Activated T-cell treated with anti-CD3 and anti-CD28 coated beads, Interleukin-2, amount 50 U/mL, for 24 hours (primary cell): ENCODE measurements at regions not wholly inside any gene's neighbourhood (a gene's known extent, or its start where the extent isn't known, plus 50 kb on each side); places are given as distances from the start of the nearest gene placed in this dataset.

Experiments used
- DNase-seq: peaks from one replicate; pipeline ENCODE4 v3.0.0-alpha.2; 2020
- H3K27ac Mint-ChIP-seq: 2 replicates; pipeline ENCODE4 v1.8.0; 2020; ENCODE audit warnings: mild to moderate bottlenecking, mixed read lengths
- H3K27me3 Mint-ChIP-seq: 2 replicates; pipeline ENCODE4 v1.8.0; 2020; ENCODE audit warnings: mixed read lengths
- H3K36me3 Mint-ChIP-seq: 2 replicates; pipeline ENCODE4 v1.8.0; 2020; ENCODE audit warnings: low read depth, mixed read lengths
- H3K4me1 Mint-ChIP-seq: 2 replicates; pipeline ENCODE4 v1.8.0; 2020; ENCODE audit warnings: low read depth, mixed read lengths
- H3K4me3 Mint-ChIP-seq: 2 replicates; pipeline ENCODE4 v1.8.0; 2020; ENCODE audit warnings: mild to moderate bottlenecking, moderate library complexity, mixed read lengths
- H3K9me3 Mint-ChIP-seq: 2 replicates; pipeline ENCODE4 v1.8.0; 2020; ENCODE audit warnings: mixed read lengths

DNA sequence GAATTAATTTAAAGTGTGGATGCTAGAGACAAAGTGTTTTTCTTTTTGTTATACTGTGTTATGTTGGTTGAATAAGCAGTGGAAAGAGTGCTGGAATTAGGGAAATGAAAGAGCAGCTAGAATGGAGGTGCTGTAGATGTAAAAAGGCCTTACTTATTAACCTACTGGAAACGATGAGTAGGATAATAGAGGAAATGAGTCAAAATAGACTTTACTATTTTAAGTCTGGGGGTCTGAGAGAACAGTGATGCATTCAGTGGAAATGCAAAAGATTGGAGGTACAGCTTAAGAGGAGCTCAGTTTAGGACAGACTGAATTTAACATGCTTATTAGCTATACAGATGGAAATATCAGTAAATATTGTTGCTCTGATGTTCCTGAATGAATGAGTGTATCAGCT is 674.0 kb downstream of the OTOL1 start:
- no peak overlapping the region for H3K27ac Mint-ChIP-seq
- H3K27me3 Mint-ChIP-seq: no peaks in the 10 kb centered on the region
- H3K4me1 Mint-ChIP-seq: no peaks in the 10 kb centered on the region
- H3K9me3 Mint-ChIP-seq: peaks cover 12% of the 10 kb centered on the region
- no peak overlapping the region for H3K4me3 Mint-ChIP-seq
- no peak for DNase-seq
- no peaks in the 10 kb centered on the region for H3K36me3 Mint-ChIP-seq

DNA sequence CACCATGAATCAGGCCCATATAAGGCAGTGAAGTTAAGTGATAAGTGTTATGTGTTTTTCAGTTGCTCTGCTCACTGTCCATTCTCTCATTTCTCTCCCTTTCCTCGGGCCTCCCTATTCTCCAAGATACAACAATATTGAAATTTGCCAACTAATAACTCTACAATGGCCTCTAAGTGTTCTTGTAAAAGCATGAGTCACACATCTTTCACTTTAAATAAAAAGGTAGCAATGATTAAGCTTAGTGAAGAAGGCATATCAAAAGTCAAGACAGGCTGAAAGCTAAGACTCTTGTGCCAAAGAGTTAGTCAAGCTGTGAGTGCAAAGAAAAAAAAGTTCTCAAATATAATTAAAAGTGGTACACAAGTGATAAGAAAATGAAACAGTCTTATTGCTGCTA is 675.4 kb downstream of the OTOL1 start:
- H3K36me3 Mint-ChIP-seq: no peaks in the 10 kb centered on the region
- no peak for DNase-seq
- no peak overlapping the region for H3K27ac Mint-ChIP-seq
- H3K9me3 Mint-ChIP-seq: peaks cover 12% of the 10 kb centered on the region
- H3K27me3 Mint-ChIP-seq: no peaks in the 10 kb centered on the region
- H3K4me1 Mint-ChIP-seq: no peaks in the 10 kb centered on the region
- H3K4me3 Mint-ChIP-seq: no peak overlapping the region

DNA sequence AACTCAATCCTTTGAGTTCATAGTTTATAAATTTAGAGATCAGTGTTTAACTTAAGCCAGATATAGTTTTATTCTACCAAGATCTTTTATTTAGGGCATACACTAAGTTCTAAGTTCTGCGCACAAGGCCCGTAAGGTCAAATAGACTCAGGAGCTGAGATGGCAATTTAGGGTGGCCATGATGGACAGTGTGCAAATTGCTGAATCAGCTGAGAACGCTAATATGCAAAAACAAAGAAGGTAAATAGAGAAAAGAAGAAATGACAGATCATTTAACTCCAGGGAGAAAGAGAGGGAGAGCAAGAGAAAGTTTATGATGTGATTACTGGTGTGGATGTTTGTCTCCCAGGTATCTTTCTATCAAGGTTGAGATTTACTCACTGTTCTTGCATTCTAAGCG is 678.5 kb downstream of the OTOL1 start:
- H3K9me3 Mint-ChIP-seq: peaks cover 7% of the 10 kb centered on the region
- DNase-seq: no peak
- no peaks in the 10 kb centered on the region for H3K4me1 Mint-ChIP-seq
- H3K27ac Mint-ChIP-seq: no peak overlapping the region
- no peak overlapping the region for H3K4me3 Mint-ChIP-seq
- H3K27me3 Mint-ChIP-seq: no peaks in the 10 kb centered on the region
- no peaks in the 10 kb centered on the region for H3K36me3 Mint-ChIP-seq

DNA sequence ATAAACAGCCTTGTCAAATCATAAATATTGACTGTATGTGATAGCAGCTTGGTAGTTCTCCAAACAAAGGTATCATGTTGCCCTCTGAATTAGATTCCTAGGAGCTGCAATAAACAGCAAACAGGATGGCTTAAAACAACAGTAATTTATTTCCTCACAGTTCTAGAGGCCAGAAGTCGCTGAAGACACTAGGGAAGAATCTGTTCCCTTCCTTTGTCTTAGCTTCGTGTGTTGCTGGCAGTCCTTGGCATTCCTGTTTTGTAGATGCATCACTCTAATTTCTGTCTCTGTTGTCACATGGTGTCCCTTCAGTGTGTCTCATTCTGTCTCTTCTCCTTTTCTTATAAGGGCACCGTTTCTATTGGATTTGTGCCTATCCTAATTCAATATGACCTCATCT is 679.3 kb downstream of the OTOL1 start:
- Mint-ChIP-seq H3K27me3 (no peaks in the 10 kb centered on the region), H3K27ac (no peak overlapping the region), H3K9me3 (peaks cover 7% of the 10 kb centered on the region), H3K4me1 (no peaks in the 10 kb centered on the region), H3K4me3 (no peak overlapping the region), H3K36me3 (no peaks in the 10 kb centered on the region)
- no peak for DNase-seq

DNA sequence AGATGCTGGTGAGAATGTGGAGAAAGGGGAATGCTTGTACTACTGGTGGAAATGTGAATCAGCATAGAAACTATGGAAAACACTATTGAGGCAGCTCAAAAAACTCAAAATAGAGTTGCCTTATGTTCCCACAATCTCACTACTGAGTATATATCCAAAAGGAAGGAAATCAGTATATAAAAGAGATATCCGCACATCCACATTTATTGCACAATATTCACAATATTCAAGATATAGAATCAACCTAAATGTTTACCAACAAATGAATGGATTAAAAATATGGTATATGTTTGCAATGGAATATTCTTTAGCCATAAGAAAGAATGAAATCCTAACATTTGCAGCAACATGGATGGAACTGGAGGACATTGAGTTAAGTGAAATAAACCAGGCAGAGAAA is 686.8 kb downstream of the OTOL1 start:
- Mint-ChIP-seq H3K36me3 (no peaks in the 10 kb centered on the region), H3K4me1 (no peaks in the 10 kb centered on the region), H3K27me3 (no peaks in the 10 kb centered on the region), H3K27ac (no peak overlapping the region), H3K9me3 (peaks cover 11% of the 10 kb centered on the region), H3K4me3 (no peak overlapping the region)
- no peak for DNase-seq

DNA sequence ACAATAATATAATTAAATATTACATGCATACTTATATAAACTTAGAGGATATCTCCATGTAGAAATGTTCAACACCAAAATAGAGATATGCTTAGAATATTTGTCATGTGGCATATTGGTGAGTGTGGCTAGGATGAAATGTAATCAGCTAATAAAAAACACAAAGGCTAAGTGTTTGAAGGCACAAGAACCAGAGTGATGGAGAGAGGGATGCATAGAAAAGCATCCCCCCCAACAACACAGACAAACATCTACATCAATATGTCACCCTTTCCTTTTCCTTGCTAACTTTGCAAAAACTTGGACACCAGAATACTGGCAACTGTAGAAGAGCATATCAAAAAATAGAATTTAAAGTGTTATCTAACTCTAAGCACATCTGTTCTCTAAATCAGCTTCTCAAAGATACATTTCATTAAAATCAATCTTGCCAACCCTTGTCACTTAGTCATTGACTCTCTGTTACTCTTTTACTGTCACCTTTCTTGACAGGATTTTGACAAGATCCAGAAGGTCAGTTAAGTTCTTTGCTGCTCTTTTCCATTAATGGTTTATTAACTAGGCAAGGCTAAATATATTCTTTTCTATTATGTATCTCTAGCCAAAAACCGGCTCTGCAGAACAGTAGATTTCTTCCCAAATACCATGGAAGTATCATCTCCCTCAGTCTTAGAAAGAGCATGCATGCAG is 695.9 kb downstream of the OTOL1 start:
- Mint-ChIP-seq H3K4me1 (no peaks in the 10 kb centered on the region), H3K4me3 (no peak overlapping the region), H3K36me3 (no peaks in the 10 kb centered on the region), H3K27me3 (no peaks in the 10 kb centered on the region), H3K9me3 (peaks cover 4% of the 10 kb centered on the region), H3K27ac (no peak overlapping the region)
- DNase-seq: no peak

DNA sequence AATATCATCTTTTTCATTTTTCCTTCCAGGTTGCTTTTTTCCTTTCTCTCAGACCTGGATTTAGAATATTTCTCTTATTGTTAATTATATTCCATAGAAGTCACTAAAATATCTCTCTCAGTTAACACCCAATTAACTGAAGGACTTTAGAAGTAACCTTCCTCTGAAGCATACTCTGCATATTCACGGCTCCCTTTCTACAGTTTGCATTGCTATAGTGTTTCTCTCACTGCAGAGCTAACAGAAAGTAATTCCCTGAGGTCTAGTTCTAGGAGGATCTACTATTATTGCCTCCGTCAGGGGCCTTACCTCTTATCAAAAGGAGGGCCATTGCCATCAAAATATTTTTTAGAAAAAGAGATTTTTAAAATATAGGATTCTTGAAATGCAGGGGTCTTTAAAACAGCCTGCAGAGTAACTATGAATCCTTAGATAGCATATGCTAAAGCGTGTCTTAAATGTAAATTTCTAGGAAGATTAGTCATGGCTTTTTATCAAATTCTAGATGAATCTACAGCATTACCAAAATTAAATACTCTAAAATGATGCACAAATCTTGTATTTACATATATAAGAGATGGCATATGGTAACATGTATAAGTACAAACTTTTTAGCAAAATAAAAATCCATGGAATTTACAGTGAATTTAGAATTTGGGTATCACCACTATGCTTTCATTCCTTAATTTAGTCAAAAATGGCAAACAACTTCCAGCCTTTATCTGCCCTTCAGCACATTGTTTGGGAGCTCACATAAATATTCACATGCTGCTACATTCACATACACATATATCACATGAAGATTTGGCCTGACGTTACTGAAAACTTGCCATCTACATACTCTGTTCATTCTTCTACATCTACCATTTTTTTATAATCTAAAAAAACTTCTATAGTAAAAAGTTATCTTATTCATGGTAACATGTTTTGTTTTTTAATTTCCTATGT is 696.8 kb downstream of the OTOL1 start:
- no peaks in the 10 kb centered on the region for H3K4me1 Mint-ChIP-seq
- H3K4me3 Mint-ChIP-seq: no peak overlapping the region
- no peak for DNase-seq
- H3K27me3 Mint-ChIP-seq: no peaks in the 10 kb centered on the region
- H3K36me3 Mint-ChIP-seq: no peaks in the 10 kb centered on the region
- H3K9me3 Mint-ChIP-seq: peaks cover 4% of the 10 kb centered on the region
- H3K27ac Mint-ChIP-seq: no peak overlapping the region

DNA sequence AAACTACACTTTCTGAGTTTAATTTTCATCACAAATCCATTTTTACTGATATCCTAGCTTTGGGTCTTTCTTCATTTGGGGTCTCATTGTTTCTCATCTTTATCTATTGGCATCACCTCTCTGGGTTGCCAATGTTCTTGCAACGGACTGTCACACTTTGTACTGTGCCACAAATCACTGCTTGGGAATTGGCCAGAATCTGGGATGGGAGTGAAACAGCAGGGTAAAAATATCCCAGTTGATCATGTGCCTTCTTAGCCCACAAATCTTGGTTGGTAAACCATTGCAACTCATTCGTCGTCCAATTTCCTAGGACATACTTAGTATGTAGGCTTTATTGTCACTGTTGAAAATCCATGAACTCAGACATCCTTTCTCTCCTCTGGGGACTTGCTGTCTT is 698.5 kb downstream of the OTOL1 start:
- Mint-ChIP-seq H3K4me3 (no peak overlapping the region), H3K4me1 (no peaks in the 10 kb centered on the region), H3K36me3 (no peaks in the 10 kb centered on the region), H3K27ac (no peak overlapping the region), H3K27me3 (no peaks in the 10 kb centered on the region), H3K9me3 (peaks cover 1% of the 10 kb centered on the region)
- DNase-seq: no peak

DNA sequence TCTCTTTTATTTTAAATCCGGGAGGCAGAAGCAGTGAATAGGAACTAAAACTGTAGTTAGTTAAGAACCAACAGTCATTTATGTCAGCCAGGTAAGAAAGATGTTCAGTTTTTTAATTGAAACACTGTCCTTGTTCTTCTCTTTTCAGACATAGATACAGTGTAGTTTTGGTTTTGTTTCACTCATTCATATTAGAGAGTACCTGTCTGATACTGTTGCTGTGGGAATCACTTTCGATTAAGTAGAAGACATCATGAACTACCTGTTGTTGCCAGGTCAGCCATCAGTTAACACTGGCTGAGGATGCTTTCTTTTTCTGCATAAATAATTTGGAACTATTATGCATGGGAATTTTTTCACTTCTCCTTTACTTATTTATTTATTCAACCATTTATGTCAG is 700.4 kb downstream of the OTOL1 start:
- H3K4me1 Mint-ChIP-seq: no peaks in the 10 kb centered on the region
- no peak overlapping the region for H3K27ac Mint-ChIP-seq
- no peaks in the 10 kb centered on the region for H3K27me3 Mint-ChIP-seq
- DNase-seq: no peak
- H3K9me3 Mint-ChIP-seq: peaks cover 5% of the 10 kb centered on the region
- no peaks in the 10 kb centered on the region for H3K36me3 Mint-ChIP-seq
- no peak overlapping the region for H3K4me3 Mint-ChIP-seq

DNA sequence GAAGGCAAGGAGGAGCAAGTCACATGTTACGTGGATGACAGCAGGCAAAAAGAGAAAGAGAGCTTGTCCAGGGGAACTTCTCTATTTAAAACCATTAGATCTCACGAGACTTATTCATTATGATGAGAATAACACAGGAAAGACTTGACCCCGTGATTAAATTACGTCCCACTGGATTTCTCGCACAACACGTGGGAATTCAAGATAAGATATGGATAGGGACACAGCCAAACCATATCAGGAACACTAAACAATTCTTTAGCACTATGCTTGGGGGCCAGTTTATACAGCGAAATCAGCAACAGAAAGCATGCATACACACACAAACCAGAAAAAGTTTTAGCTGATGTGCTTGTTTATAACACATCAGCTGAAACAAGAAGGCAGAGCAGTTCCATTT is 704.2 kb downstream of the OTOL1 start:
- no peaks in the 10 kb centered on the region for H3K27me3 Mint-ChIP-seq
- H3K36me3 Mint-ChIP-seq: no peaks in the 10 kb centered on the region
- H3K9me3 Mint-ChIP-seq: peaks cover 9% of the 10 kb centered on the region
- no peaks in the 10 kb centered on the region for H3K4me1 Mint-ChIP-seq
- H3K27ac Mint-ChIP-seq: no peak overlapping the region
- H3K4me3 Mint-ChIP-seq: no peak overlapping the region
- DNase-seq: no peak

DNA sequence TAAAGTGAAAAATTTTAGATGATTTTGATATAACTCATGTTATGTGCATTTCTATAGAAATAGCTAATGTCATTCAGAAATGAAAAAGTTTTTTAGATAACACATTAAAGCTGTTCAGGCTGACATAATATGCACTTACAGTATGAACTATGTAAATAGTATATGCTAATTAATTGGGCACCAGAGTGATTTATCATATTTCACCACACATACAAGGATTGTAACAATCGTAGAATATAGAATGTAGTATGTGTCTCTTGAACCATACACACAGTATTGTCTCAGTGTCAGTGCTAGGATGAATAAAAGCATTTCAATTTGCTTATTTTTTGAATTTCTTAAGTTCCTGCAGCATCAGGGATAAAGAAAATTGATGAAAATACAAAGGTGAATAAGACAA is 710.0 kb downstream of the OTOL1 start:
- Mint-ChIP-seq H3K27me3 (no peaks in the 10 kb centered on the region), H3K4me1 (no peaks in the 10 kb centered on the region), H3K9me3 (peaks cover 4% of the 10 kb centered on the region), H3K27ac (no peak overlapping the region), H3K36me3 (no peaks in the 10 kb centered on the region), H3K4me3 (no peak overlapping the region)
- no peak for DNase-seq

DNA sequence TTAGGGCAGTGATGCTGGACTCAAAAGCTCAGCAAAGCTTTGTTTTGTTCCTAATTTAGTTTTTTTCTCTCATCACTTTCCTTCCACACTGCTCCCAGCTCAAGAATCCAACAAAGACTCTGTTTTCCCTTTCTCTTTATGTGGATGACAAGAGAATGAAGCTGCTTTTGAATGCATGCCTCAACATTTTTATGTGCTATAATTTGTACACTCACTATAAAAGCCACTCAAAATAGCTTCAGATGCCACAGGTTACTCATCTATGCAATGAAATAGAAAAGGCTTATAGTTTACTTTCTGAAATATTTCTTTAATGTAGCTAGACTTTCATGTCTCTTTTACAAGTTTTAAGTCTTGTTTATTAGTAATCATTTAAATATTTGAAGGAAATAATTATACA is 714.9 kb downstream of the OTOL1 start:
- Mint-ChIP-seq H3K36me3 (no peaks in the 10 kb centered on the region), H3K27me3 (no peaks in the 10 kb centered on the region), H3K9me3 (no peaks in the 10 kb centered on the region)

DNA sequence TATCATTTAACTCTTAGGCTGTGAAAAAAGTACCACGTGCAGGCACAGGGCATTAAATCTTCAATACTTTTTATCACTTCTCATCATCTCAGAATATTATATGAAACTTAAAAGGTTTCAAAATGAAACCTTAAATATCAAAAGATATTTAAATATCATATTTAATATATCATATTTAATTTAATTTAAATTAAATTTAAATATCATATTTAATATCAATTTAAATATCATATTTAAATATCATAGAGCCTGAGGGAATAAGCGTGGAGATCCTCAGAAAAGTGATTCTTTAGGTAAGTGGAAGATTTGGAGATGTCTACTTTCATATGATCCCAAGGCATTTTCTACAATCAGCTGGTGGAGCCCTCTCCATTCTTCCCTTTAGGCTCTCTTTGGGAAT is 716.6 kb downstream of the OTOL1 start:
- no peaks in the 10 kb centered on the region for H3K4me1 Mint-ChIP-seq

More for the DNA sequence above, 714.9 kb downstream of the OTOL1 start:
- DNase-seq: no peak
- no peaks in the 10 kb centered on the region for H3K4me1 Mint-ChIP-seq
- H3K4me3 Mint-ChIP-seq: no peak overlapping the region
- no peak overlapping the region for H3K27ac Mint-ChIP-seq

DNA sequence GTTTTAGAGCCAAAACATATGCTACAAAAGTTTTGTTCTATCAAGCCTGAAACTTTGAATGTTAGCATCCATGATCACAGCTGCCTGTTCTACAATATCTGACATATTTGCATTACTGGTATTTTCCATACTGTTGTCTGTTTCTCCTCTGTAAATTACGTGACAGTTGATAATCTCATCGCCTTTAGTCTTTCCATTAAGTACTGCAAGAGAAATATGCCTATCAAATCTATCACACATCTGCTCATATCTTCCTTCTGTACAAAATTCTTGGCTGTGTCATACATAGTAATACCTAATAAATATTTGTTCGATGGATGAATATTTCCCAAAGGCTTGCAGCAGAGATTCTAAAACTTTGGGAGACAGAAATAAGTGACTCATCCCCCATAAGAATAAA is 717.3 kb downstream of the OTOL1 start:
- Mint-ChIP-seq H3K36me3 (no peaks in the 10 kb centered on the region), H3K27ac (no peak overlapping the region), H3K27me3 (no peaks in the 10 kb centered on the region), H3K9me3 (no peaks in the 10 kb centered on the region), H3K4me3 (no peak overlapping the region), H3K4me1 (no peaks in the 10 kb centered on the region)
- DNase-seq: no peak

More for the DNA sequence above, 716.6 kb downstream of the OTOL1 start:
- no peak for DNase-seq
- Mint-ChIP-seq H3K36me3 (no peaks in the 10 kb centered on the region), H3K27ac (no peak overlapping the region), H3K27me3 (no peaks in the 10 kb centered on the region), H3K9me3 (no peaks in the 10 kb centered on the region), H3K4me3 (no peak overlapping the region)

DNA sequence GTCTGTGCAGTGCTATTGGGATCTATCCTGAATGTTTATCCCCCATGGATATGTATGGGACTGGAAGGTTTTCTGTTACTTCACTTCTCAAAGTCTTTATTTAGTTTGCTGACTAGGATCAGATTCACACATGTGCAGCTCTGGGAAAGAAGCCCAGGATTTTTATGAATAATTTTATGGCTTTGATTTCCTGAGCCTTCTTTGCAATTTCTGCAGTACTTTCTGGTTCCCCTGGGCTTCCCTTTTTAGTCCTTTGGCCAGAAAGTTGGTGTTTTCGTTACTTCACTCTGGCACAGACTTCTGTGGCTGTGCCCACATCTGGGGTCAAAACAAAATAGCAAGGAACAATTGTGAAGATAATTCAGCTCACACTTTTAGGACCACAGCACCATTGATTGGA is 721.0 kb downstream of the OTOL1 start:
- Mint-ChIP-seq H3K4me1 (no peaks in the 10 kb centered on the region), H3K36me3 (no peaks in the 10 kb centered on the region), H3K27me3 (no peaks in the 10 kb centered on the region), H3K27ac (no peak overlapping the region), H3K9me3 (peaks cover 7% of the 10 kb centered on the region), H3K4me3 (no peak overlapping the region)
- DNase-seq: no peak
